IMR-90 (cell line): ENCODE measurements at regions not wholly inside any gene's neighbourhood (a gene's known extent, or its start where the extent isn't known, plus 50 kb on each side); places are given as distances from the start of the nearest gene placed in this dataset.

Source experiments
- CHD1 ChIP-seq: IDR thresholded peaks from 2 replicates; pipeline ENCODE4 v1.6.1; 2012; ENCODE audit warnings: low read depth, low read length, improper control_type of control experiment
- CTCF ChIP-seq: conservative IDR thresholded peaks from 2 replicates; pipeline ENCODE4 v1.5.1; 2012; ENCODE audit warnings: mild to moderate bottlenecking, low read depth, low read length, improper control_type of control experiment

GRCh38 chr10:46228563-46229071 is 58.2 kb upstream of the ANTXRL start:
- TF ChIP-seq CTCF: peak; percentile 97
- TF ChIP-seq CHD1: no peak
